ENCODE measurements at regions not wholly inside any gene's neighbourhood (a gene's known extent, or its start where the extent isn't known, plus 50 kb on each side); places are given as distances from the start of the nearest gene placed in this dataset.
A peak's percentile ranks its signal among the peaks of the same experiment; 100 is the strongest.

DNA sequence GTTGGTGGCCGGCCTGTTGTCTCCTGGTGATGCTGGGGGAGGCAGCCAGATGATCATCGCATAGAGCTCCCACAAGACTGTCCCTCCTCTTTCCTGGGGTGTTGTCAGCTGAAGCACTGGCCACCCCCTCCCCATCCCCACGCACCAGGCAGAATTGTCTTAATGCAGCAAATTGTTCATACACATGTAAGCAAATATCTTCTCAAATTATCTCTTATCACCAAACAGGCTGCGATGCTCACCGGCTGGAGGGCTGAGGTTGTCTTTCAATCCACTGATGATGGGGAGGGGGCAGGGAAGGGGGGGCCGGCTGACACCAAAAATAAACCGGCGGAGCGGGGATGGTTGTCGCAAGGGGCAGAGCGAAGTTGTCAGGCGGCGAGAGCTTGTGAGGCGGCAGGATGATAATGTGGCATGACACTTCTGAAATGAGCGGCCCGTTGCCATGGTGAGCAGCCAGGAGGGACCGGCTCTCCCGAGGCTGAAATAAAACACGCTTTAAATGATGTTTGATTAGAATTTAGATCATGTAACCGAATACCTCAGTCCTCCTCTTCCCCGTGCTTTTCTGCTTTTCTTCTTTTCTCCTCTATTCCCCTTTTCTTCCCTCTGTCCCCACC is 59.8 kb downstream of the MRM1 start:
- no peaks in the 10 kb centered on the region for H3K9me3 ChIP-seq (ENCODE audit: low read length)
- H3K9me2 ChIP-seq (replicated peaks; ENCODE audit: low read length): no peaks in the 10 kb centered on the region
- H4K20me1 ChIP-seq (ENCODE audit: low read length): no peaks in the 10 kb centered on the region
- H3K4me3 ChIP-seq (ENCODE audit: low read length): no peak overlapping the region
- H3K27ac ChIP-seq (ENCODE audit: low read length): no peak overlapping the region
- H3K4me1 ChIP-seq (ENCODE audit: insufficient read depth, low read length): no peaks in the 10 kb centered on the region
- no peaks in the 10 kb centered on the region for H3K79me2 ChIP-seq (ENCODE audit: low read length)
- ChIA-PET CTCF (no interaction called here), POLR2A (ENCODE audit: unreplicated experiment) (no interaction called here)
- ATAC-seq (no peak), DNase-seq (no peak)
- H3K27me3 ChIP-seq (ENCODE audit: low read length): peaks cover 3% of the 10 kb centered on the region; the same call in 1 of the 2 replicates
- H2AFZ ChIP-seq (ENCODE audit: low read length): no peak overlapping the region
- intact Hi-C loops (cut with micrococcal nuclease): no loop called here
- no peak overlapping the region for H3K4me2 ChIP-seq (ENCODE audit: low read length)
- no peak for TF ChIP-seq EZH2 (IDR thresholded peaks at IDR 0.05; ENCODE audit: low read length, unreplicated experiment)
- TF ChIP-seq, protein P1, sequence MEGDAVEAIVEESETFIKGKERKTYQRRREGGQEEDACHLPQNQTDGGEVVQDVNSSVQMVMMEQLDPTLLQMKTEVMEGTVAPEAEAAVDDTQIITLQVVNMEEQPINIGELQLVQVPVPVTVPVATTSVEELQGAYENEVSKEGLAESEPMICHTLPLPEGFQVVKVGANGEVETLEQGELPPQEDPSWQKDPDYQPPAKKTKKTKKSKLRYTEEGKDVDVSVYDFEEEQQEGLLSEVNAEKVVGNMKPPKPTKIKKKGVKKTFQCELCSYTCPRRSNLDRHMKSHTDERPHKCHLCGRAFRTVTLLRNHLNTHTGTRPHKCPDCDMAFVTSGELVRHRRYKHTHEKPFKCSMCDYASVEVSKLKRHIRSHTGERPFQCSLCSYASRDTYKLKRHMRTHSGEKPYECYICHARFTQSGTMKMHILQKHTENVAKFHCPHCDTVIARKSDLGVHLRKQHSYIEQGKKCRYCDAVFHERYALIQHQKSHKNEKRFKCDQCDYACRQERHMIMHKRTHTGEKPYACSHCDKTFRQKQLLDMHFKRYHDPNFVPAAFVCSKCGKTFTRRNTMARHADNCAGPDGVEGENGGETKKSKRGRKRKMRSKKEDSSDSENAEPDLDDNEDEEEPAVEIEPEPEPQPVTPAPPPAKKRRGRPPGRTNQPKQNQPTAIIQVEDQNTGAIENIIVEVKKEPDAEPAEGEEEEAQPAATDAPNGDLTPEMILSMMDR (conservative IDR thresholded peaks at IDR 0.05; ENCODE audit: low read depth, low read length): no peak
- no peak for TF ChIP-seq EZH2phosphoT487 (IDR thresholded peaks at IDR 0.05; ENCODE audit: borderline replicate concordance, low read length)
- no peaks in the 10 kb centered on the region for H3K36me3 ChIP-seq (ENCODE audit: low read depth, low read length)
- H3K9ac ChIP-seq (ENCODE audit: low read length): no peak overlapping the region
- no TSS peak for BruUV-seq (replicated peaks)
- H3F3A ChIP-seq (ENCODE audit: low read length, unreplicated experiment): no peaks in the 10 kb centered on the region

GRCh38 chr17:36661688-36662087 is 60.3 kb downstream of the MRM1 start:
- DNase-seq (no peak), ATAC-seq (no peak)
- H3K4me1 ChIP-seq (ENCODE audit: insufficient read depth, low read length): no peaks in the 10 kb centered on the region
- H3K27ac ChIP-seq (ENCODE audit: low read length): no peak overlapping the region
- CTCF ChIA-PET: no interaction called here
- H4K20me1 ChIP-seq (ENCODE audit: low read length): no peaks in the 10 kb centered on the region
- peaks cover 3% of the 10 kb centered on the region; the same call in 1 of the 2 replicates for H3K27me3 ChIP-seq (ENCODE audit: low read length)
- H2AFZ ChIP-seq (ENCODE audit: low read length): no peak overlapping the region
- TF ChIP-seq, protein P1 (conservative IDR thresholded peaks at IDR 0.05; ENCODE audit: low read depth, low read length): no peak
- TF ChIP-seq EZH2 (IDR thresholded peaks at IDR 0.05; ENCODE audit: low read length, unreplicated experiment) (no peak), EZH2phosphoT487 (IDR thresholded peaks at IDR 0.05; ENCODE audit: borderline replicate concordance, low read length) (no peak)
- intact Hi-C loops (cut with micrococcal nuclease): no loop called here
- no peaks in the 10 kb centered on the region for H3F3A ChIP-seq (ENCODE audit: low read length, unreplicated experiment)
- H3K4me2 ChIP-seq (ENCODE audit: low read length): no peak overlapping the region
- H3K9ac ChIP-seq (ENCODE audit: low read length): no peak overlapping the region
- H3K4me3 ChIP-seq (ENCODE audit: low read length): no peak overlapping the region
- POLR2A ChIA-PET (ENCODE audit: unreplicated experiment): no interaction called here
- H3K36me3 ChIP-seq (ENCODE audit: low read depth, low read length): no peaks in the 10 kb centered on the region
- BruUV-seq (replicated peaks): no TSS peak
- no peaks in the 10 kb centered on the region for H3K9me3 ChIP-seq (ENCODE audit: low read length)
- H3K9me2 ChIP-seq (replicated peaks; ENCODE audit: low read length): no peaks in the 10 kb centered on the region
- no peaks in the 10 kb centered on the region for H3K79me2 ChIP-seq (ENCODE audit: low read length)

DNA sequence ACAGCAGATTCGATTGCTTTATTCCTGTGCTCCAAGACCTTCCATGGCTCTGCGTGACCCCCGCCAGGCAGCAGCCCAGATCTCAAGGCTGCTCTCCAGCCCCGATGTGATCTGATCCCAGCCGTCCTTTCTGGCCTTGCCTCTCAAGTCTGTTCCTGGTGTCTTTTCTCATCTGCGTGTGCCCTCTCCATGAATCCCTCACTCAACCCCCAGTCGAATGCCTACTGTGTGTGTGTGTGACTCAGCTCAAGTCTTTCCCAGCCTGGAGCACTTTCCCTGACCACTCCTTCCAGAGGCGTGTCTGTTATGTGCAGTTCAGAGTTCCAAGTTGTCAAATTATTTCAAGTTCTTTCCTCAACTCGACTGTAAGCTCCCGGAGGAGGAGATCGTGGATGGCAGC is 64.0 kb downstream of the MRM1 start:
- Histone ChIP-seq H3K9me2 (replicated peaks; ENCODE audit: low read length) (no peaks in the 10 kb centered on the region), H3F3A (ENCODE audit: low read length, unreplicated experiment) (no peaks in the 10 kb centered on the region), H4K20me1 (ENCODE audit: low read length) (no peaks in the 10 kb centered on the region), H3K4me1 (ENCODE audit: insufficient read depth, low read length) (no peaks in the 10 kb centered on the region), H3K79me2 (ENCODE audit: low read length) (no peaks in the 10 kb centered on the region), H3K9ac (ENCODE audit: low read length) (no peak overlapping the region), H3K27me3 (ENCODE audit: low read length) (peaks cover 3% of the 10 kb centered on the region; the same call in 1 of the 2 replicates), H3K36me3 (ENCODE audit: low read depth, low read length) (no peaks in the 10 kb centered on the region), H3K4me2 (ENCODE audit: low read length) (no peak overlapping the region), H2AFZ (ENCODE audit: low read length) (no peak overlapping the region), H3K27ac (ENCODE audit: low read length) (no peak overlapping the region), H3K9me3 (ENCODE audit: low read length) (no peaks in the 10 kb centered on the region), H3K4me3 (ENCODE audit: low read length) (no peak overlapping the region)
- TF ChIP-seq EZH2 (IDR thresholded peaks at IDR 0.05; ENCODE audit: low read length, unreplicated experiment) (no peak), EZH2phosphoT487 (IDR thresholded peaks at IDR 0.05; ENCODE audit: borderline replicate concordance, low read length) (no peak)
- TF ChIP-seq, protein P1 (conservative IDR thresholded peaks at IDR 0.05; ENCODE audit: low read depth, low read length): no peak
- BruUV-seq (replicated peaks): no TSS peak
- ATAC-seq (no peak), DNase-seq (peak; percentile 9)
- intact Hi-C loops (cut with micrococcal nuclease): no loop called here
- POLR2A ChIA-PET (ENCODE audit: unreplicated experiment): interaction anchor here (0.6 kb wide), 1 partner anchor 30 kb away, joined by 3 read pairs; no protein-coding TSS in a partner anchor
- CTCF ChIA-PET: no interaction called here
